Panc1 (cell line): ENCODE measurements at regions not wholly inside any gene's neighbourhood (a gene's known extent, or its start where the extent isn't known, plus 50 kb on each side); places are given as distances from the start of the nearest gene placed in this dataset.

ENCODE experiments used
- CTCF ChIP-seq: fragments of 450-650 bp; IDR thresholded peaks from 2 replicates; pipeline ENCODE4 v1.5.1; 2017; ENCODE audit warnings: mild to moderate bottlenecking
- REST ChIP-seq, 2 experiments: IDR thresholded peaks; 2 replicates each; pipeline ENCODE4 v1.6.1; 2011 to 2012; ENCODE audit warnings: low read depth in 2 of 2, control low read depth in 1 of 2, low read length in 1 of 2, mild to moderate bottlenecking in 1 of 2, moderate library complexity in 1 of 2; ENCODE audit not compliant: insufficient read depth in 1 of 2
- TCF7L2 ChIP-seq: IDR thresholded peaks from 2 replicates; pipeline ENCODE4 v1.6.1; 2011; ENCODE audit warnings: mild to moderate bottlenecking, low read depth, low read length, inconsistent platforms

- no peak for TF ChIP-seq REST (IDR thresholded peaks at IDR 0.05; ENCODE audit: insufficient read depth in 1 of 2, low read depth in 2 of 2, low read length in 1 of 2)
- no peak for TF ChIP-seq CTCF
- no peak for TF ChIP-seq TCF7L2
These were observed 141.8 kb downstream of the POLR1F start for GRCh38 chr7:19567011-19567410.
